CD14-positive monocyte (primary cell): ENCODE measurements at regions not wholly inside any gene's neighbourhood (a gene's known extent, or its start where the extent isn't known, plus 50 kb on each side); places are given as distances from the start of the nearest gene placed in this dataset.

Experiments
- DNase-seq, 3 donors: peaks; one replicate each; pipeline ENCODE4 v3.0.0-alpha.2; 2011 to 2022
- H2AFZ ChIP-seq: 2 replicates; pipeline ENCODE4 v1.6.0; 2012; ENCODE audit warnings: mild to moderate bottlenecking, low read depth, low read length, inconsistent platforms; ENCODE audit not compliant: insufficient read depth, poor library complexity, severe bottlenecking
- H3K27ac ChIP-seq, 2 donors: 1 replicate in 1 of 2; 2 replicates in 1 of 2; pipeline ENCODE4 v1.5.1; 2012 to 2013; ENCODE audit warnings: low read length in 2 of 2, control low read depth in 1 of 2, inconsistent platforms in 1 of 2, low read depth in 1 of 2, mild to moderate bottlenecking in 1 of 2
- H3K27me3 ChIP-seq, 2 donors: one replicate each; pipeline versions ENCODE4 v1.6.0 to v1.6.1; 2011 to 2013; ENCODE audit warnings: low read length in 2 of 2; ENCODE audit not compliant: control insufficient read depth in 2 of 2, insufficient read depth in 2 of 2
- H3K36me3 ChIP-seq, 2 donors: replicated peaks in 1 of 2; 1 replicate in 1 of 2; 2 replicates in 1 of 2; pipeline versions ENCODE4 v1.5.1 to v1.6.1; 2012 to 2013; ENCODE audit warnings: low read length in 2 of 2, control low read depth in 1 of 2, inconsistent platforms in 1 of 2, mild to moderate bottlenecking in 1 of 2; ENCODE audit not compliant: insufficient read depth in 2 of 2, control insufficient read depth in 1 of 2
- H3K4me1 ChIP-seq, 2 donors: 1 replicate in 1 of 2; 2 replicates in 1 of 2; pipeline versions ENCODE4 v1.5.1 to v1.6.1; 2012 to 2013; ENCODE audit warnings: low read length in 2 of 2, control low read depth in 1 of 2, inconsistent platforms in 1 of 2, mild to moderate bottlenecking in 1 of 2, moderate library complexity in 1 of 2; ENCODE audit not compliant: insufficient read depth in 2 of 2, control insufficient read depth in 1 of 2
- H3K4me2 ChIP-seq: replicated peaks from 2 replicates; pipeline ENCODE3; 2012; ENCODE audit warnings: low read length, moderate library complexity, mild to moderate bottlenecking; ENCODE audit not compliant: poor library complexity, severe bottlenecking; ENCODE audit errors: extremely low read depth
- H3K4me3 ChIP-seq, 3 experiments: fragments of 200-600 bp in 1 of 3; sonication (generic) in 1 of 3; replicated peaks in 1 of 3; 1 replicate in 2 of 3; 2 replicates in 1 of 3; pipeline ENCODE4 v1.5.1; 2011 to 2013; ENCODE audit warnings: low read length in 3 of 3, mild to moderate bottlenecking in 3 of 3, control low read depth in 2 of 3, low read depth in 2 of 3, inconsistent platforms in 1 of 3, moderate library complexity in 1 of 3
- H3K79me2 ChIP-seq: 2 replicates; pipeline ENCODE4 v1.6.0; 2012; ENCODE audit warnings: mild to moderate bottlenecking, control low read depth, inconsistent platforms, low read length, moderate library complexity; ENCODE audit not compliant: insufficient read depth
- H3K9ac ChIP-seq: 2 replicates; pipeline ENCODE4 v1.6.0; 2017; ENCODE audit warnings: low read length, mild to moderate bottlenecking; ENCODE audit not compliant: insufficient read depth, poor library complexity, severe bottlenecking
- H3K9me3 ChIP-seq, 2 donors: replicated peaks in 1 of 2; 1 replicate in 1 of 2; 2 replicates in 1 of 2; pipeline versions ENCODE4 v1.5.1 to v1.6.1; 2012 to 2013; ENCODE audit warnings: low read length in 2 of 2, control low read depth in 1 of 2; ENCODE audit not compliant: control insufficient read depth in 1 of 2, insufficient read depth in 1 of 2
- H4K20me1 ChIP-seq: 2 replicates; pipeline ENCODE4 v1.6.0; 2012; ENCODE audit warnings: mild to moderate bottlenecking, low read length, control low read depth, moderate library complexity; ENCODE audit not compliant: insufficient read depth
- H3K27ac Mint-ChIP-seq, 7 donors: one replicate each; pipeline ENCODE4 v1.8.0; 2020; ENCODE audit warnings: mild to moderate bottlenecking in 7 of 7, mixed read lengths in 7 of 7, moderate library complexity in 6 of 7, inconsistent platforms in 2 of 7
- H3K27me3 Mint-ChIP-seq, 3 donors: one replicate each; pipeline ENCODE4 v1.8.0; 2021 to 2022; ENCODE audit warnings: low read depth in 3 of 3, mild to moderate bottlenecking in 3 of 3, mixed read lengths in 3 of 3, moderate library complexity in 3 of 3, inconsistent platforms in 1 of 3
- H3K36me3 Mint-ChIP-seq, 2 donors: one replicate each; pipeline ENCODE4 v1.8.0; 2020; ENCODE audit warnings: mixed read lengths in 2 of 2, inconsistent platforms in 1 of 2, mild to moderate bottlenecking in 1 of 2
- H3K4me1 Mint-ChIP-seq: one replicate; pipeline ENCODE4 v1.8.0; 2020; ENCODE audit warnings: mild to moderate bottlenecking, mixed read lengths
- H3K4me3 Mint-ChIP-seq, 2 donors: one replicate each; pipeline ENCODE4 v1.8.0; 2020; ENCODE audit warnings: mild to moderate bottlenecking in 2 of 2, mixed read lengths in 2 of 2, moderate library complexity in 1 of 2
- H3K9me3 Mint-ChIP-seq, 7 donors: one replicate each; pipeline ENCODE4 v1.8.0; 2020 to 2022; ENCODE audit warnings: mixed read lengths in 7 of 7, mild to moderate bottlenecking in 6 of 7, moderate library complexity in 6 of 7, inconsistent platforms in 2 of 7
- WGBS: methylation state at CpG from one replicate; pipeline ENCODE4 v1.1.5; 2013; ENCODE audit warnings: missing lambda C conversion rate; ENCODE audit not compliant: insufficient coverage; 5-methylcytosine and 5-hydroxymethylcytosine counted together
- intact Hi-C, 2 donors: fragments of 100-400 bp; cut with micrococcal nuclease; formaldehyde crosslinking; loops; one replicate each; pipeline versions ENCODE4 v1.15.0 to v1.15.1; 2023
- TF ChIP-seq, protein P1 (sequence below): fragments of 200-600 bp; IDR thresholded peaks from one replicate; pipeline ENCODE4 v1.8.0; 2022; ENCODE audit warnings: antibody characterized with exemption, mild to moderate bottlenecking

DNA sequence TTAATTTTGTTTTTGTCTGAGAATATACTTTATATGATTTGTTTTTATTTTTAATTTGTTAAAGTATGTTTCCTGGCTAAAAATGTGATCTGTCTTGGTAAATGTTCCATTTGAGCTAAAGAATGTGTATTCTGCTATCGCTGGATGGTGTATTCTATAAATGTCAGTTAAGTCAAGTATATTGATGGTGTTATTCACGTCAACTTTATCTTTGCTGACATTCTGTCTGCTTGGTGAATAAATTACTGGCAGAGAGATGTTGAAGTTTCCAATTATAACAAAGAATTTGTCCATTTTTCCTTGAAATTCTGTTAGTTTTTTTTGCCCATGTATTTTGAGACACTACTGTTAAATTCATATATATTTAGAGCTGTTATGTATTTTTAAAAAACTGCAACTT lies 1131.8 kb upstream of the GJE1 start:
- Histone ChIP-seq H4K20me1 (no peaks in the 10 kb centered on the region), H3K36me3 (no peaks in the 10 kb centered on the region), H3K4me1 (no peaks in the 10 kb centered on the region), H3K79me2 (no peaks in the 10 kb centered on the region), H3K9ac (no peak overlapping the region), H3K4me2 (no peak overlapping the region), H3K27ac (no peak overlapping the region), H3K4me3 (no peak overlapping the region), H3K27me3 (no peaks in the 10 kb centered on the region), H3K9me3 (no peaks in the 10 kb centered on the region), H2AFZ (no peak overlapping the region)
- TF ChIP-seq, protein P1, sequence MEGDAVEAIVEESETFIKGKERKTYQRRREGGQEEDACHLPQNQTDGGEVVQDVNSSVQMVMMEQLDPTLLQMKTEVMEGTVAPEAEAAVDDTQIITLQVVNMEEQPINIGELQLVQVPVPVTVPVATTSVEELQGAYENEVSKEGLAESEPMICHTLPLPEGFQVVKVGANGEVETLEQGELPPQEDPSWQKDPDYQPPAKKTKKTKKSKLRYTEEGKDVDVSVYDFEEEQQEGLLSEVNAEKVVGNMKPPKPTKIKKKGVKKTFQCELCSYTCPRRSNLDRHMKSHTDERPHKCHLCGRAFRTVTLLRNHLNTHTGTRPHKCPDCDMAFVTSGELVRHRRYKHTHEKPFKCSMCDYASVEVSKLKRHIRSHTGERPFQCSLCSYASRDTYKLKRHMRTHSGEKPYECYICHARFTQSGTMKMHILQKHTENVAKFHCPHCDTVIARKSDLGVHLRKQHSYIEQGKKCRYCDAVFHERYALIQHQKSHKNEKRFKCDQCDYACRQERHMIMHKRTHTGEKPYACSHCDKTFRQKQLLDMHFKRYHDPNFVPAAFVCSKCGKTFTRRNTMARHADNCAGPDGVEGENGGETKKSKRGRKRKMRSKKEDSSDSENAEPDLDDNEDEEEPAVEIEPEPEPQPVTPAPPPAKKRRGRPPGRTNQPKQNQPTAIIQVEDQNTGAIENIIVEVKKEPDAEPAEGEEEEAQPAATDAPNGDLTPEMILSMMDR = no peak
- peaks cover 0 to 8% (median 0%) of the 10 kb centered on the region in 7 donors for H3K9me3 Mint-ChIP-seq
- 83% methylated on average over 1 of the region's 2 CpGs for WGBS
- no peak overlapping the region for H3K27ac Mint-ChIP-seq
- peaks cover 0 to 2% (median 2%) of the 10 kb centered on the region in 3 donors for H3K27me3 Mint-ChIP-seq
- H3K4me3 Mint-ChIP-seq = no peak overlapping the region
- no peaks in the 10 kb centered on the region for H3K4me1 Mint-ChIP-seq
- intact Hi-C loops = no loop called here
- H3K36me3 Mint-ChIP-seq = no peaks in the 10 kb centered on the region
- DNase-seq = no peak

DNA sequence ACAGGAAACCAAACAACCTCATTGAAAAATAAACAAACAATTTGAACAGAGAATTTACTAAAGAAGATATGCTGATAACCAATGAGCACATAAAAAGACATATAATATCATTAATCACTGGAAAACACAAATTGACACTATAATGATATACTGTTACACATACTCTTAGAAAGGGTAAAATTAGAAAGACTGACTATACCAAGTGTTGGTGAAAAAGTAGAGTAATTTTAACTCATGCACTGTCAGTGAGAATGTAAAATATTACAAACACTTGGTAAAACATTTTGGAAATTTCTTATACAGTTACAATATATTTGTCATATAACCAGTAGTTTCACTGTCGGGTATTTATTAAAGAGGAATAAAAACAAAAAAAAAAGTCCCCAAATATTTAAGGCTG lies 1139.2 kb upstream of the GJE1 start:
- H3K27me3 ChIP-seq = no peaks in the 10 kb centered on the region
- no peak overlapping the region for H2AFZ ChIP-seq
- no peaks in the 10 kb centered on the region for H3K9me3 ChIP-seq
- H3K4me2 ChIP-seq = no peak overlapping the region
- H3K9ac ChIP-seq = no peak overlapping the region
- no peak for DNase-seq
- H3K27ac ChIP-seq = no peak overlapping the region
- Mint-ChIP-seq H3K9me3 (peaks cover 2 to 10% (median 4%) of the 10 kb centered on the region in 7 donors), H3K36me3 (no peaks in the 10 kb centered on the region), H3K4me1 (no peaks in the 10 kb centered on the region), H3K27ac (no peak overlapping the region), H3K27me3 (peaks cover 0 to 2% (median 1%) of the 10 kb centered on the region in 3 donors), H3K4me3 (no peak overlapping the region)
- no peaks in the 10 kb centered on the region for H3K36me3 ChIP-seq
- no peaks in the 10 kb centered on the region for H4K20me1 ChIP-seq
- no peaks in the 10 kb centered on the region for H3K4me1 ChIP-seq
- H3K4me3 ChIP-seq = no peak overlapping the region
- TF ChIP-seq, protein P1 = no peak
- intact Hi-C loops = no loop called here
- no CpG with 5 or more reads among the region's 1 CpG for WGBS
- H3K79me2 ChIP-seq = no peaks in the 10 kb centered on the region
